ENCODE measurements at regions not wholly inside any gene's neighbourhood (a gene's known extent, or its start where the extent isn't known, plus 50 kb on each side); places are given as distances from the start of the nearest gene placed in this dataset.

DNA sequence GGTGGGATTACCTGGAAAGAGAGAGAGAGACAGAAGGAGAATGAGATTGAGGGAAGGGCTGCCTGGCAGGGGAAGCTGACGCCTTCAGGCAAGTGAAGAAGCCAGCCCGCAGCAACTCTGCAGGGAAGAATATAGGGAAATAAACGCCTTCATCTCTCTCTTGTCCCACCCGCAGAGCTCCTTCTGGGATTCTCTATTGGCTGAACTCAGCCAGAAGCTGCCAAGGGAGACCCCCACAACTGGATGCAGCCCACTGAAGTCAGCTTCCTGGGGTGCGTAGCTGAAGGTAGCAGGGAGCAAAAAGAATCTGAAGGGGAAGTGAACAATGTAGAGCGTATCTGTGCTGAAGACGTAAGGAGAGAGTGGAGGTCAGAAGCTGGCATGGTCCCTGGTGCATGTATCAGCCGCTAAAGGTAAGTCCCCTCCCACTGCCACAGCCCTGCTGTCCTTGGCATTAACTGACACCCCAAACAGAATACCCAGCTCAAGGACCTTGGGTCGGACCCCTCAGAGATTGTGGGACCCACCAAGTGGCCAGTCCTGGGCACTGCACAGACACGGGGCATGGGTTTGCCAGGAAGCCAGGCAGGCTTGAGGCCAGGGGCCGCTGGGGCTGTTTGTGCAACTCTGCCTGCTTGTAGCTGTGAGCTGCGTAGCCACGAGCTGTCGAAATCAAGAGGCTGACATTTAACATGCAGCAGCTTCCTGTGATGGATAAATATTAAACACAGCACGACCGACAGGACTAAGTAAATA, 469.9 kb downstream of the MN1 start:
- Histone ChIP-seq H3K4me3 (ENCODE audit: low read depth, low read length, poor library complexity, severe bottlenecking) (no peak overlapping the region), H2AFZ (ENCODE audit: low read length) (no peak overlapping the region), H3K9ac (ENCODE audit: low read length) (no peak overlapping the region), H3K36me3 (ENCODE audit: insufficient read depth, low read length) (no peaks in the 10 kb centered on the region), H3K4me2 (ENCODE audit: low read length) (no peak overlapping the region), H3K4me1 (ENCODE audit: insufficient read depth, low read length, severe bottlenecking) (no peaks in the 10 kb centered on the region), H3K9me3 (ENCODE audit: low read length) (no peaks in the 10 kb centered on the region), H4K20me1 (ENCODE audit: insufficient read depth, low read length) (no peaks in the 10 kb centered on the region), H3K9me2 (ENCODE audit: low read depth, low read length) (no peaks in the 10 kb centered on the region), H3K27ac (ENCODE audit: low read depth, low read length, poor library complexity, severe bottlenecking) (no peak overlapping the region), H3K79me2 (ENCODE audit: insufficient read depth, low read length) (no peaks in the 10 kb centered on the region), H3F3A (ENCODE audit: insufficient read depth, low read length) (no peaks in the 10 kb centered on the region), H3K27me3 (ENCODE audit: insufficient read depth, low read length) (no peaks in the 10 kb centered on the region)
- TF ChIP-seq EZH2 (IDR thresholded peaks at IDR 0.05; ENCODE audit: borderline replicate concordance, low read length), result no peak
- TF ChIP-seq, protein P1, sequence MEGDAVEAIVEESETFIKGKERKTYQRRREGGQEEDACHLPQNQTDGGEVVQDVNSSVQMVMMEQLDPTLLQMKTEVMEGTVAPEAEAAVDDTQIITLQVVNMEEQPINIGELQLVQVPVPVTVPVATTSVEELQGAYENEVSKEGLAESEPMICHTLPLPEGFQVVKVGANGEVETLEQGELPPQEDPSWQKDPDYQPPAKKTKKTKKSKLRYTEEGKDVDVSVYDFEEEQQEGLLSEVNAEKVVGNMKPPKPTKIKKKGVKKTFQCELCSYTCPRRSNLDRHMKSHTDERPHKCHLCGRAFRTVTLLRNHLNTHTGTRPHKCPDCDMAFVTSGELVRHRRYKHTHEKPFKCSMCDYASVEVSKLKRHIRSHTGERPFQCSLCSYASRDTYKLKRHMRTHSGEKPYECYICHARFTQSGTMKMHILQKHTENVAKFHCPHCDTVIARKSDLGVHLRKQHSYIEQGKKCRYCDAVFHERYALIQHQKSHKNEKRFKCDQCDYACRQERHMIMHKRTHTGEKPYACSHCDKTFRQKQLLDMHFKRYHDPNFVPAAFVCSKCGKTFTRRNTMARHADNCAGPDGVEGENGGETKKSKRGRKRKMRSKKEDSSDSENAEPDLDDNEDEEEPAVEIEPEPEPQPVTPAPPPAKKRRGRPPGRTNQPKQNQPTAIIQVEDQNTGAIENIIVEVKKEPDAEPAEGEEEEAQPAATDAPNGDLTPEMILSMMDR (IDR thresholded peaks at IDR 0.05; ENCODE audit: low read length), result no peak

DNA sequence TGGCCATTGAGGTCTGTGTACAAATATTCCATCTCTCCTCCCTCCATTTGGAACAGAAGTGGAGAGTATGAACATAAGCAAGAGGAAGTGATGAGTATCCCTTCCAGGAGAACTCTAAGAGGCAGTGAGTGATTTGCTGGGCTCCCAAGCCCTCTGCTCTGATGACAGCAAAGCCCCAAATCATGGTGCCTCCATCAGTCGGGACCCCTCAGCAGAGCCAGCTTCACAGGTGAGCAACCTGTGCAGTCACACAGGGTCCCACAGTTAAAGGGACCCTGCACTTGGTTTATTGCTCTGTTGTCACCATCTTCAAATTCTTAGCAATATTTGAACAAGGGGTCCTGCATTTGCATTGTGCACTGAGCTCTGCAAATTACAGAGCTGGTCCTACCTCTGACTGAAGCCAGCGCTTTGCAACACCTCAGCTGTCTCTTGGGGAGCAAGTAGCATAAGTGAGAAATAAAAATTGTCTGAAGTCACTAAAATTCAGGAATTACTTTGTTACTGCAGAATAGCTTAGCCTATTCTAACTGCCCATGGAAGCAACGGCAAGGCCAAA, 466.4 kb downstream of the MN1 start:
- Histone ChIP-seq H3K4me2 (ENCODE audit: low read length) (no peak overlapping the region), H3K27ac (ENCODE audit: low read depth, low read length, poor library complexity, severe bottlenecking) (no peak overlapping the region)

DNA sequence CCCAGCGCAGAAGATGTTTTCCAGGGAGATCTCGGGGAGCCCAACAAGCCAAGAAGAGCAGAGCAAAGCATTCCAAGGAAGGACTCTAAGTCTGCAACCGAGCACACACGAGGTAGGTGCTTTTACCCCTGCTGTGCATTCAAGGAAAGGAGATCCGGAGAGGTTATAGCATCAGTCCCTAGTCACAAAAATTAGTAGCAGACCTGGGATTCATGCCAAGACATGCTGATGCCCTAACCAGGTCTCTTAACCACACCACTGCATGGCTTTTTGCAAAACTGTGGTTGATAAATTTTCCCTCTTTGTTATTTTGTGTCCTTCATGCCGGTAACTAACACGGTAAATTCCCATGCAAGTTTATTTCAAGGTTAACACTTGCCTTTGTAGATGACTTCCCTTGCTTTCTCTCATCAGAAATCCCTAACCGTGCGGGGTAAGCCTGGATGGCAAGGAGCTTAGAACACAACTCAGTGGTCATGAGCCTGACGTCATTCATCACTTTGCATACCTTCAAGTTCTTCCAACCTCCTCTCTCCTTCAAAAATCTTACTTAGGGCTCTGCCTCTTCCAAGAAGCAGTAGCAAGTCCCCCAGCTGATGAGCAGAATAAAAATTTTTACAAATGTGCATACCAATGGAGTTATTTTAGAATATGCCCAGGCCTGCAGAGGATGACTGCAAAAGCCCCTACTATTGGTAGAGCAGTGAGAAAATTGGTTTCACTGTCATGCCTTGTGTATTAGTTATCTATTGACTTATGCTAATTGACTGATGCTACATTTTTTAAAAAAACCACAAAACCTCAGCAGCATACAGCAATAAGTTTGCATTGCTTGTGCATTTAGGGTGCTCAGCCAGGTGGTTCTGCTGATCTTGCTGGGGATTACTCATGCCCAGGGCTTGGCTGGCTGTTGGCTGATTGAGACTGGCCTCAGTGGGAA, 465.1 kb downstream of the MN1 start:
- Histone ChIP-seq H3K36me3 (ENCODE audit: insufficient read depth, low read length) (no peaks in the 10 kb centered on the region), H3K9me2 (ENCODE audit: low read depth, low read length) (no peaks in the 10 kb centered on the region), H3K79me2 (ENCODE audit: insufficient read depth, low read length) (no peaks in the 10 kb centered on the region), H4K20me1 (ENCODE audit: insufficient read depth, low read length) (no peaks in the 10 kb centered on the region), H3K27me3 (ENCODE audit: insufficient read depth, low read length) (no peaks in the 10 kb centered on the region), H3K4me2 (ENCODE audit: low read length) (no peak overlapping the region), H2AFZ (ENCODE audit: low read length) (no peak overlapping the region), H3K27ac (ENCODE audit: low read depth, low read length, poor library complexity, severe bottlenecking) (no peak overlapping the region), H3K9ac (ENCODE audit: low read length) (no peak overlapping the region), H3K4me1 (ENCODE audit: insufficient read depth, low read length, severe bottlenecking) (no peaks in the 10 kb centered on the region), H3F3A (ENCODE audit: insufficient read depth, low read length) (no peaks in the 10 kb centered on the region), H3K9me3 (ENCODE audit: low read length) (no peaks in the 10 kb centered on the region), H3K4me3 (ENCODE audit: low read depth, low read length, poor library complexity, severe bottlenecking) (no peak overlapping the region)
- no peak for TF ChIP-seq EZH2 (IDR thresholded peaks at IDR 0.05; ENCODE audit: borderline replicate concordance, low read length)
- TF ChIP-seq, protein P1 (IDR thresholded peaks at IDR 0.05; ENCODE audit: low read length), result no peak

More for the DNA sequence above, 466.4 kb downstream of the MN1 start:
- H3K9me3 ChIP-seq (ENCODE audit: low read length), result no peaks in the 10 kb centered on the region
- H3K36me3 ChIP-seq (ENCODE audit: insufficient read depth, low read length), result no peaks in the 10 kb centered on the region
- H3K9ac ChIP-seq (ENCODE audit: low read length), result no peak overlapping the region
- no peak overlapping the region for H3K4me3 ChIP-seq (ENCODE audit: low read depth, low read length, poor library complexity, severe bottlenecking)
- no peak for TF ChIP-seq EZH2 (IDR thresholded peaks at IDR 0.05; ENCODE audit: borderline replicate concordance, low read length)
- TF ChIP-seq, protein P1 (IDR thresholded peaks at IDR 0.05; ENCODE audit: low read length), result no peak
- H2AFZ ChIP-seq (ENCODE audit: low read length), result no peak overlapping the region
- H3K9me2 ChIP-seq (ENCODE audit: low read depth, low read length), result no peaks in the 10 kb centered on the region
- H4K20me1 ChIP-seq (ENCODE audit: insufficient read depth, low read length), result no peaks in the 10 kb centered on the region
- no peaks in the 10 kb centered on the region for H3K79me2 ChIP-seq (ENCODE audit: insufficient read depth, low read length)
- H3F3A ChIP-seq (ENCODE audit: insufficient read depth, low read length), result no peaks in the 10 kb centered on the region
- no peaks in the 10 kb centered on the region for H3K27me3 ChIP-seq (ENCODE audit: insufficient read depth, low read length)
- no peaks in the 10 kb centered on the region for H3K4me1 ChIP-seq (ENCODE audit: insufficient read depth, low read length, severe bottlenecking)

Data from OCI-LY1 (cell line).